HG03432 (cell line): ENCODE measurements at regions not wholly inside any gene's neighbourhood (a gene's known extent, or its start where the extent isn't known, plus 50 kb on each side); places are given as distances from the start of the nearest gene placed in this dataset.
"Not testable (repeated sequence)": the region's sequence is repeated elsewhere in the genome, so short reads cannot be mapped to it uniquely, and the experiment has no call there.

Source experiments
- ATAC-seq: cut with Tn5 transposase; IDR thresholded peaks from one replicate; pipeline ENCODE4 v1.9.1; 2021; ENCODE audit warnings: mild to moderate bottlenecking, moderate library complexity; ENCODE audit not compliant: unreplicated experiment

GRCh38 chr1:149354579-149354978 is 120.3 kb upstream of the NBPF19 start:
- not testable (repeated sequence) for ATAC-seq

- not testable (repeated sequence) for ATAC-seq
Observed at GRCh38 chr1:149355748-149356147, 119.1 kb upstream of the NBPF19 start.

- not testable (repeated sequence) for ATAC-seq
Observed at GRCh38 chr1:149356152-149356551, 118.7 kb upstream of the NBPF19 start.

- ATAC-seq, result not testable (repeated sequence)
Observed at GRCh38 chr1:149360351-149360750, 114.5 kb upstream of the NBPF19 start.

GRCh38 chr1:149361310-149361709 is 113.5 kb upstream of the NBPF19 start:
- ATAC-seq, result not testable (repeated sequence)

GRCh38 chr1:149364188-149364981 is 110.5 kb upstream of the NBPF19 start:
- not testable (repeated sequence) for ATAC-seq

- ATAC-seq, result not testable (repeated sequence)
Observed at GRCh38 chr1:149366402-149366801, 108.4 kb upstream of the NBPF19 start.

- not testable (repeated sequence) for ATAC-seq
Observed at GRCh38 chr1:149367472-149368044, 107.3 kb upstream of the NBPF19 start.

GRCh38 chr1:149368337-149368736 is 106.5 kb upstream of the NBPF19 start:
- ATAC-seq, result not testable (repeated sequence)

GRCh38 chr1:149369081-149369480 is 105.8 kb upstream of the NBPF19 start:
- ATAC-seq, result not testable (repeated sequence)

- not testable (repeated sequence) for ATAC-seq
Observed at GRCh38 chr1:149371955-149372354, 102.9 kb upstream of the NBPF19 start.

- not testable (repeated sequence) for ATAC-seq
Observed at GRCh38 chr1:149378462-149378861, 96.4 kb upstream of the NBPF19 start.

GRCh38 chr1:149390173-149390926 is 84.5 kb upstream of the NBPF19 start:
- ATAC-seq, result not testable (repeated sequence)

- ATAC-seq, result not testable (repeated sequence)
Observed at GRCh38 chr1:149390931-149391330, 83.9 kb upstream of the NBPF19 start.

GRCh38 chr1:149395802-149396201 is 79.0 kb upstream of the NBPF19 start:
- ATAC-seq, result not testable (repeated sequence)

GRCh38 chr1:149398527-149398926 is 76.3 kb upstream of the NBPF19 start:
- ATAC-seq, result not testable (repeated sequence)

- not testable (repeated sequence) for ATAC-seq
Observed at GRCh38 chr1:149408404-149408803, 66.4 kb upstream of the NBPF19 start.

GRCh38 chr1:149415373-149415772 is 59.5 kb upstream of the NBPF19 start:
- ATAC-seq, result not testable (repeated sequence)

- not testable (repeated sequence) for ATAC-seq
Observed at GRCh38 chr1:149418782-149419181, 56.1 kb upstream of the NBPF19 start.

- ATAC-seq, result not testable (repeated sequence)
Observed at GRCh38 chr1:149423122-149423521, 51.7 kb upstream of the NBPF19 start.
